Common myeloid progenitor, CD34-positive (primary cell): ENCODE measurements at regions not wholly inside any gene's neighbourhood (a gene's known extent, or its start where the extent isn't known, plus 50 kb on each side); places are given as distances from the start of the nearest gene placed in this dataset.

ENCODE experiments used
- CTCF ChIA-PET: fragments of 350-600 bp; sonication (Branson Sonifier 250); formaldehyde crosslinking; loops from one replicate; lab custom pipeline; 2021; ENCODE audit warnings: antibody characterized with exemption; lab: Charles Lee
- POLR2A ChIA-PET: fragments of 350-600 bp; sonication (Branson Sonifier 250); formaldehyde crosslinking; loops from one replicate; lab custom pipeline; 2021; ENCODE audit warnings: antibody characterized with exemption; lab: Charles Lee
- DNase-seq, 3 donors: peaks; one replicate each; pipeline versions ENCODE4 v3.0.0 to v3.0.0-alpha.2; 2013
- H3K27ac ChIP-seq, 2 experiments: 1 replicate in 1 of 2; 2 replicates in 1 of 2; pipeline ENCODE4 v1.7.0; 2013; ENCODE audit warnings: inconsistent platforms in 2 of 2, low read length in 2 of 2, mild to moderate bottlenecking in 2 of 2, low read depth in 1 of 2, moderate library complexity in 1 of 2; ENCODE audit not compliant: severe bottlenecking in 2 of 2, insufficient read depth in 1 of 2, poor library complexity in 1 of 2
- H3K27me3 ChIP-seq, 5 experiments: replicated peaks in 2 of 5; 1 replicate in 3 of 5; 2 replicates in 2 of 5; pipeline versions ENCODE4 v1.6.1 to v1.7.0; 2013; ENCODE audit warnings: low read length in 4 of 5, mild to moderate bottlenecking in 2 of 5, moderate library complexity in 2 of 5, inconsistent platforms in 1 of 5; ENCODE audit not compliant: insufficient read depth in 5 of 5, control insufficient read depth in 4 of 5
- H3K36me3 ChIP-seq, 4 experiments: 1 replicate in 2 of 4; 2 replicates in 2 of 4; pipeline versions ENCODE4 v1.6.1 to v1.7.0; 2013; ENCODE audit warnings: low read length in 3 of 4, control low read depth in 1 of 4, mild to moderate bottlenecking in 1 of 4; ENCODE audit not compliant: control insufficient read depth in 4 of 4, insufficient read depth in 4 of 4
- H3K4me1 ChIP-seq, 4 experiments: 1 replicate in 3 of 4; 2 replicates in 1 of 4; pipeline versions ENCODE4 v1.6.1 to v1.7.1; 2013; ENCODE audit warnings: low read length in 3 of 4, mild to moderate bottlenecking in 3 of 4, control low read depth in 1 of 4, inconsistent platforms in 1 of 4, moderate library complexity in 1 of 4; ENCODE audit not compliant: control insufficient read depth in 4 of 4, insufficient read depth in 4 of 4; ENCODE audit errors: control extremely low read depth in 1 of 4
- H3K4me3 ChIP-seq, 7 experiments: 1 replicate in 4 of 7; 2 replicates in 3 of 7; pipeline versions ENCODE4 v1.5.1 to v1.7.0; 2013; ENCODE audit warnings: mild to moderate bottlenecking in 7 of 7, low read length in 6 of 7, moderate library complexity in 6 of 7, inconsistent platforms in 2 of 7, low read depth in 2 of 7, control low read depth in 1 of 7; ENCODE audit not compliant: insufficient read depth in 4 of 7, control insufficient read depth in 1 of 7; ENCODE audit errors: extremely low read depth in 1 of 7
- H3K9me3 ChIP-seq, 5 experiments: 1 replicate in 4 of 5; 2 replicates in 1 of 5; pipeline versions ENCODE4 v1.6.1 to v1.7.1; 2013; ENCODE audit warnings: low read length in 4 of 5, mild to moderate bottlenecking in 2 of 5, inconsistent platforms in 1 of 5, low read depth in 1 of 5, moderate library complexity in 1 of 5; ENCODE audit not compliant: control insufficient read depth in 4 of 5, insufficient read depth in 2 of 5; ENCODE audit errors: control extremely low read depth in 1 of 5
- WGBS: methylation state at CpG from one replicate; pipeline ENCODE4 v1.1.5; 2013; ENCODE audit not compliant: insufficient coverage; 5-methylcytosine and 5-hydroxymethylcytosine counted together

DNA sequence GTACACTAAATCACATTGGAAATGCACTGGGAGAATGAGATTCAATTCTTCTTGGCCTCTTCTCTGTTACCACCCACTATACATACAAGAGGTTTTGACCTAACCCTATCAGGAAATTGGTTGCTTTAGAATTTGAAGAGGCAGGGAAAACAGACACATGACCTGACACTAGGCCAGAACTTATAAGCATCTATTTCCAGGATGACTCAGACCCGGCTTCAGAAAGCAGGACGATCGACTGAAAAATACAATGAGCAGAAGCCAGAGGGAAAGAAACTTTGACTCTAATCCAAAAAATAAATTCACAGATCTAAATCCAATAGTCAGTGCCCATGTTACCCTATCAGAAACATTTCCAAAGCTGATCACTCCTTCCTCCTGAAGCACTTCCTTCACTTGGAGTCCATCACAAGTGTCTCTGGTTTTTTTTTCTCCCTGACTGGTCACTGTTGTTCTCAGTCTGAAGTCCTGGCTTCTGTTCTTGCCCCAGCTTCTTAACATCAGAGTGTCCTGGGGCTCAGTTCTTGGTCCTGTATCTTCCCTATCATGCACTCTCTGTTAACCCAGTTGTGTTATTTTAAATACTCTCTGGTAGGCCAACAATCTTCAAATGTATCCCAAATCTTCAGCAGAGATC, 133.6 kb downstream of the P2RY1 start:
- CTCF ChIA-PET, result no interaction called here
- peaks cover 0 to 11% (median 4%) of the 10 kb centered on the region in 4 experiments for H3K4me1 ChIP-seq
- H3K4me3 ChIP-seq, result no peak overlapping the region
- H3K27me3 ChIP-seq, result no peaks in the 10 kb centered on the region
- WGBS, result 60% methylated on average over 3 of the region's 3 CpGs
- DNase-seq, result no peak
- peaks cover 0 to 8% (median 1%) of the 10 kb centered on the region in 5 experiments for H3K9me3 ChIP-seq
- POLR2A ChIA-PET, result no interaction called here
- no peak overlapping the region for H3K27ac ChIP-seq
- H3K36me3 ChIP-seq, result no peaks in the 10 kb centered on the region

DNA sequence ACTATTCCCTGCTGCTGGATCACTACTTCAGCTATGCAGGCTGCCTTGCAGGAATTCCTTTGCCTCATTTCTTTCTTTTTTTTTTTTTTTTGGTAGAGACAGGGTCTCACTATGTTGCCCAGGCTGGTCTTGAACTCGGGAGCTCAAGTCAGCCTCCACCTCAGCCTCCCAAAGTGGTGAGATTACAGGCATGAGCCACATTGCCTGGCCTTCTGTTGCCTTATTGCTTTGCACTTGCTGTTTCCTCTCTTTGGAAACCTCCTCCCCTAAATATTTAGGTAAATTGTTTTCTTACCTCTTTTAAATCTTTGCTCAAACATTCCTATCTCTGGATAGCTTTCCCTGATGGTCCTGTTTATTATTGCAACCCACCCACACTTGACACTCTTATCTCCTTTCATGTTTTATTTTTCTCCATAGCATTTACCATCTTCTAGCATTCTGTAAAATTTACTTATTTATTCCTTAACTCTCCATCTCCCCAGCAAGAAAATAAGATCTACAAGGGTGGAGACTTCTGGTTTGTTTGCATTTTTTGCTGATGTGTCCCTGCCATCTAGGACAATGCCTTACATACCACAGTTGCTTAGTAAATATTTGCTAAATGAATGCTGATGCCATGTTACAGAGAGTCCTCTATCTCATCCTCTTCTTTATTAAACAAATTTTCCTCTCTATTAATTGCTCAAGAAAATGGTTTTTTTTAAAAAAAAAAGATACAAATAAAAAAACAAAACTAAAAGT, 134.8 kb downstream of the P2RY1 start:
- ChIA-PET POLR2A (no interaction called here), CTCF (no interaction called here)
- H3K4me1 ChIP-seq, result peaks cover 0 to 9% (median 4%) of the 10 kb centered on the region in 4 experiments
- WGBS, result no CpG with 5 or more reads among the region's 1 CpG
- peaks cover 0 to 8% (median 1%) of the 10 kb centered on the region in 5 experiments for H3K9me3 ChIP-seq
- H3K36me3 ChIP-seq, result no peaks in the 10 kb centered on the region
- no peak for DNase-seq
- H3K4me3 ChIP-seq, result no peak overlapping the region
- H3K27ac ChIP-seq, result no peak overlapping the region
- H3K27me3 ChIP-seq, result no peaks in the 10 kb centered on the region

DNA sequence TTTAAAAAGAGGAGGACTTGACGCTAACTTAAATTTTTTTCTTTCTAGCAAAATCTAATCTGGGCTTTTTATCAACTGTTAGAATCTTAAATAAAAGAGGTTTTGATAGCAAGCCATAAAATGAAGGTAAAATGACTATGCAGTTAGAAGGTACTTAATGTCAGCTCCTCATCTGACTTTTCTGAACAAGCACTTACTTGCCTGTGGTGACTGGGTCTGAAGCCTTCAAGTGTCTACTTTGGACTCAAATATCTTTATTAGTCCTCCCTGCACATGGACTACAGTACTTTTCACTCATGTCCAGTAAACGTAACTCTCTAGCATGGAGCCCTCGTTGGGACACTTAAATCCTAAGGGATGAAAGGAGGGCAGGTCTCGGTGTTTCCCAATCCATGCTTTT, 135.9 kb downstream of the P2RY1 start:
- Histone ChIP-seq H3K36me3 (no peaks in the 10 kb centered on the region), H3K9me3 (peaks cover 0 to 8% (median 1%) of the 10 kb centered on the region in 5 experiments), H3K27ac (no peak overlapping the region), H3K4me3 (no peak overlapping the region), H3K4me1 (peaks cover 0 to 7% (median 2%) of the 10 kb centered on the region in 4 experiments), H3K27me3 (no peaks in the 10 kb centered on the region)
- no peak for DNase-seq
- ChIA-PET CTCF (no interaction called here), POLR2A (no interaction called here)
- no CpG with 5 or more reads among the region's 4 CpGs for WGBS

DNA sequence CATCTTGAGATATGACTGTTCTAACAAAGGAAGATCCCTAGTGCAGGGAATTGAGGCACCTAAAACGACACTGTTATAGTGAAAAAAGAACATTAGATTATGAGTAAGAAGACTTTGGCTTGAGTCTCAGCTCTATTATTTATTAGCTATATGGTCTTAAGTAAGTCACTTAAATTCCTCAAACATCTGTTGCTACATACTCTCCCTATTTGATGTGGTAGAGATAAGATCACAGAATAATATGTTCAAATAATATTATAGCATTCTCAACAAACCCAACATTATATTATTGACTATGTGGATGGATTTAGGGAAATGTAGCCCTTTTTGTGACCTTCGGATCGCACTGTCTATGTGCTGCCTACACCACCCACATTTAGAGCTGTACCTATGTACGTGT, 136.9 kb downstream of the P2RY1 start:
- ChIA-PET CTCF (interaction anchor here (0.6 to 1.1 kb wide), 2 partner anchors 8 to 68 kb away, joined by 3 read pairs; no protein-coding TSS in a partner anchor), POLR2A (no interaction called here)
- H3K4me1 ChIP-seq, result peaks cover 0 to 15% (median 4%) of the 10 kb centered on the region in 4 experiments
- no peaks in the 10 kb centered on the region for H3K36me3 ChIP-seq
- H3K27me3 ChIP-seq, result no peaks in the 10 kb centered on the region
- H3K27ac ChIP-seq, result no peak overlapping the region
- H3K4me3 ChIP-seq, result no peak overlapping the region
- WGBS, result no CpG with 5 or more reads among the region's 4 CpGs
- H3K9me3 ChIP-seq, result peaks cover 0 to 4% (median 0%) of the 10 kb centered on the region in 5 experiments
- DNase-seq, result no peak

DNA sequence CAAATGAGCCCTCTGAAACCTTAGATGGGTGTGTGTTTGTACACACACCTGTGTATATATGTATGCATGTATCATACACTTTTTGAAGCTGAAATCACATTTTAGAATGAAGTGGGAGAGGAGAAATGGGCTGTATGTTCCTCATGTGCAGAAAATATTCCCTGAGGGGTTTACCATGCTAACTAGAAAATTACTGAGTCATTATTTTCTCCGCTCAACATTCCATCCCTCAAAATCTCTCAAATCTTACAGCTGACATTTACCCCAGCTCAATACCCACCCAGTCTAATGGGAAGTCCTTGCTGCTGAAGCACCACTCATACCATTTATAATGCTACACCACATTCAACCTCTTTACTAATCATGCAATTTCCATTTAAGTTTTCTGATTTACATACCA, 138.6 kb downstream of the P2RY1 start:
- H3K27me3 ChIP-seq, result no peaks in the 10 kb centered on the region
- no peak overlapping the region for H3K4me3 ChIP-seq
- H3K36me3 ChIP-seq, result no peaks in the 10 kb centered on the region
- CTCF ChIA-PET, result no interaction called here
- WGBS, result 86% methylated on average over 1 of the region's 1 CpG
- no peaks in the 10 kb centered on the region for H3K9me3 ChIP-seq
- H3K4me1 ChIP-seq, result peaks cover 0 to 15% (median 4%) of the 10 kb centered on the region in 4 experiments
- DNase-seq, result no peak
- no peak overlapping the region for H3K27ac ChIP-seq
- POLR2A ChIA-PET, result no interaction called here

DNA sequence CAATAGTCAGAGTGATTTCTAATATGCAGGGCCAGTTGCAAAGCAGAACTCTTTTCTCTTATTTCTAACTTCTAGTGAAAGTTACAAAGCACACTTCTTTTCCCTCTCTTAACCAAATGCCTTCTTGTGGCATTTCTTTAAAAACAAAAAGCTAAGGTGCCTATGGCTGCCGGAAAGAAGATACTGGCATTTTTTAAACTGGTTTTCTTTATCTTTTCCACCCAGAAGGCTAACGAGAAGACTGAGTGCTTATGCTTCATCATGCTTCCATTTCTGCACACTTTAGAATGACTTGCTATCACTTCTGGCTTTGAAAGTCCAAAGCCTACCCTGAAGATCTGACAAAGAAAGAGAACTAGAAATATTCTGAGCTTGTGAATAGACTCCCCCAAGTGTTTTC, 141.3 kb downstream of the P2RY1 start:
- Histone ChIP-seq H3K4me3 (peak overlapping the region in 1 of 7 experiments; percentile 17), H3K9me3 (peaks cover 0 to 4% (median 0%) of the 10 kb centered on the region in 5 experiments), H3K27ac (peak overlapping the region in 1 of 2 experiments; percentile 66), H3K36me3 (no peaks in the 10 kb centered on the region), H3K4me1 (peaks cover 0 to 15% (median 4%) of the 10 kb centered on the region in 4 experiments), H3K27me3 (no peaks in the 10 kb centered on the region)
- CTCF ChIA-PET, result interaction anchor here (1.2 to 1.5 kb wide), 2 partner anchors 29 to 41 kb away, joined by 3 to 4 read pairs; no protein-coding TSS in a partner anchor
- DNase-seq, result peak; percentile 81 to 96 (median 93)
- 0% methylated on average over 2 of the region's 2 CpGs for WGBS
- POLR2A ChIA-PET, result no interaction called here

DNA sequence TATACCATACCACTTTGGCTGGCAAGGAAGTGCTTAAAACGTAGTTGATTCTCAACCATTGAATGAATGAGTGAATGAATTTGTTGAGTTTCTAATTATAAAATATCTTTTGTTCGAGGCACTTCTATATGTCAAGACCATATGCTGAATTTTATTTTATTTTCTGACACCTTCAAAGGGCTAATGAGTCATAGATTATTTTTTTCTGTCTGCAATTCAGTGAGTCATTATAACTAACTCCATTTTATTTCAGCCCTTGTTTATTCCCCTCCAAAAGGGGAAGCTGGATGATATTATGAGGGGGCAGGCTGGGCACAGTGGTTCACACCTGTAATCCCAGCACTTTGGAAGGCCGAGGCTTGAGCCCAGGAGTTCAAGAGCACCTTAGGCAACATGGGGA, 142.4 kb downstream of the P2RY1 start:
- H3K27ac ChIP-seq, result no peak overlapping the region
- peaks cover 0 to 15% (median 4%) of the 10 kb centered on the region in 4 experiments for H3K4me1 ChIP-seq
- no peaks in the 10 kb centered on the region for H3K36me3 ChIP-seq
- peak in 2 of 3 donors; percentile 63 to 73 for DNase-seq
- H3K27me3 ChIP-seq, result no peaks in the 10 kb centered on the region
- no peak overlapping the region for H3K4me3 ChIP-seq
- POLR2A ChIA-PET, result no interaction called here
- H3K9me3 ChIP-seq, result peaks cover 0 to 6% (median 0%) of the 10 kb centered on the region in 5 experiments
- CTCF ChIA-PET, result interaction anchor here (1.5 kb wide), 1 partner anchor 30 kb away, joined by 4 read pairs; no protein-coding TSS in a partner anchor
- WGBS, result no CpG with 5 or more reads among the region's 3 CpGs
